Adrenal gland (tissue), 9 donors: ENCODE measurements at regions not wholly inside any gene's neighbourhood (a gene's known extent, or its start where the extent isn't known, plus 50 kb on each side); places are given as distances from the start of the nearest gene placed in this dataset.

Experiments used
- DNase-seq, 7 donors: peaks; one replicate each; pipeline ENCODE4 v3.0.0-alpha.2; 2019 to 2020
- H3K27ac ChIP-seq, 5 donors: fragments of 200-600 bp; sonication (generic) in 4 of 5; 1 replicate in 3 of 5; 2 replicates in 2 of 5; pipeline versions ENCODE4 v1.5.1 to v1.8.0; 2016 to 2020; ENCODE audit warnings: mild to moderate bottlenecking in 1 of 5
- H3K27me3 ChIP-seq: fragments of 200-600 bp; 2 replicates; pipeline ENCODE4 v1.8.0; 2021
- H3K36me3 ChIP-seq, 2 donors: fragments of 200-600 bp; replicated peaks in 1 of 2; 1 replicate in 1 of 2; 2 replicates in 1 of 2; pipeline versions ENCODE4 v1.5.1 to v1.8.0; 2018 to 2022
- H3K4me1 ChIP-seq, 2 donors: fragments of 200-600 bp; replicated peaks in 1 of 2; 1 replicate in 1 of 2; 2 replicates in 1 of 2; pipeline versions ENCODE4 v1.5.1 to v1.8.0; 2018 to 2021
- H3K4me3 ChIP-seq, 4 donors: fragments of 200-600 bp; sonication (generic) in 3 of 4; one replicate each; pipeline ENCODE4 v1.5.1; 2016 to 2018
- H3K9me3 ChIP-seq, 3 donors: fragments of 200-600 bp; sonication (generic) in 1 of 3; replicated peaks in 1 of 3; 1 replicate in 2 of 3; 2 replicates in 1 of 3; pipeline versions ENCODE4 v1.5.1 to v1.8.0; 2016 to 2021
- POLR2A ChIP-seq, 2 donors: fragments of 450-650 bp; IDR thresholded peaks; one replicate each; pipeline ENCODE4 v1.6.1; 2017; ENCODE audit warnings: antibody characterized with exemption in 2 of 2, mild to moderate bottlenecking in 2 of 2, moderate library complexity in 1 of 2
- WGBS, 4 donors: extraction: QIAGEN DNeasy Blood & Tissue Kit in 2 of 4; methylation state at CpG; one replicate each; pipeline versions ENCODE4 v1.1.5 to v1.1.7; 2013 to 2017; 5-methylcytosine and 5-hydroxymethylcytosine counted together
- intact Hi-C, 2 donors: fragments of 100-400 bp; cut with DNase I; formaldehyde crosslinking; loops; one replicate each; pipeline versions ENCODE4 v1.14.1 to v1.15.0; 2022 to 2023
- TF ChIP-seq, protein P1 (sequence below), 6 experiments: fragments of 450-650 bp in 4 of 6; fragments of 200-600 bp in 2 of 6; sonication (generic) in 1 of 6; IDR thresholded peaks; 1 replicate in 5 of 6; 2 replicates in 1 of 6; pipeline versions ENCODE4 v1.5.1 to v1.8.0; 2016 to 2021; ENCODE audit warnings: antibody characterized with exemption in 6 of 6, mild to moderate bottlenecking in 2 of 6, moderate library complexity in 1 of 6
- donor health status: healthy with polysubstance abuse.
- donor health status: Bipolar disorder and iron deficiency.
- donor health status: DM: yes; HTN: yes; CAD: no.
- donor health status: DM: no; HTN: no; CAD: no.
- donor health status: DM: no; HTN: no; CAD: no.

DNA sequence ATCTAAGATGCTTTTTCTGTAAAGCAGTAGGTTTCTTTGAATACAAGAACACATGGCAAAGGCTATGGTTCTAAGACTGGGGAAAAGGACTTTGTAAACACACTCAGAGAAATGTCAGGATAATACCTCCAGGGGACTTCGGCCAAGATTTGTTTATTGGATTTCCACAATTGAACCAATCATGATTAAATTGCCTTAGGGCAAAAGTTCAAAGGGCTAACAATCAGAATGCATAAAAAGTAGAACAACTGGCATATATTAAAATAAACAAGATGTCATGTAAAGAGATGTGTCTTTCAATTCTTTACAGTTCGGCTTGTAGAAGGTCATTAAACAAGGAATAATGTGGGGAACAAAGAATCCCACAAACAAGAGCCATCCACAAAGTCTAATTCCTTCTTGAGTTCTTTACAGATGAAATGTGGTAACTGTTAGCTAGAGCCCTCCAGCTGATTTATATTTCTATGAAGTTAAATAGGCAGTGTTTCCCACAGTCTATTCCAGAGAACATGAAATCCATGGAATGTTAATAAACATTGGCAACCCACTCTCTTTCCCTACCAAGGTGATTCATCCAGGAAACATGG, 565.5 kb downstream of the ZNF608 start:
- intact Hi-C loops = no loop called here
- no peaks in the 10 kb centered on the region for H3K9me3 ChIP-seq
- 66 to 81% (median 72%) methylated on average over 2 of the region's 2 CpGs for WGBS, 4 donors

DNA sequence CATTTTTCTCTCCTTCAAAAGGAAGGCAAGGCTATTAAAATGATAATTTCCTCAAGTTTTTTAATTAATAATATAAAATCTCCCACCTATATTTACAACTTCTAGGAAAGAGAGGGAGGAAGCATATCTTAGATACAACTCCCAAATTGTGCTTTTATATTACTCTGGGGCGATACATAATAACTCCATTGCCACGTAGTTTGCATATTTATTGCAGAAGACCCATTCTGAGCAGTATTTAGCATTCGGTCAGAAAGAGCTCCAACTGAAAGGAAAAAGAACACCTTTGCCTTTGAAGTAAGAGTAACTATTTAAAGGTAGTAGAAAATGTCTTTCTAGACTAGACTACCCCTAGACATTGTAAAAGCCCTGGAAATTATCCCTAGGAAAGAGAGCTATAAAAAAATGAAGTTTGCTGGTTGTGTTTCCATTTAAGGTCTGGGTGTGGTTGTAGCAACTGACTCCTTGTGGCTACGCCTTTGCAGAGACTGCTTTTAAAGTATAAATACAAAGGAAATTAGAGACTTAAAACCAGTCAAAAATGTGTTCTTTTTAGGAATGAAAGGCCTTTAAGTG, 566.1 kb downstream of the ZNF608 start:
- no peaks in the 10 kb centered on the region for H3K36me3 ChIP-seq
- H3K4me1 ChIP-seq = no peaks in the 10 kb centered on the region
- no peaks in the 10 kb centered on the region for H3K27me3 ChIP-seq
- intact Hi-C loops = no loop called here
- DNase-seq = no peak
- TF ChIP-seq POLR2A (IDR thresholded peaks at IDR 0.05) = no peak
- TF ChIP-seq, protein P1, sequence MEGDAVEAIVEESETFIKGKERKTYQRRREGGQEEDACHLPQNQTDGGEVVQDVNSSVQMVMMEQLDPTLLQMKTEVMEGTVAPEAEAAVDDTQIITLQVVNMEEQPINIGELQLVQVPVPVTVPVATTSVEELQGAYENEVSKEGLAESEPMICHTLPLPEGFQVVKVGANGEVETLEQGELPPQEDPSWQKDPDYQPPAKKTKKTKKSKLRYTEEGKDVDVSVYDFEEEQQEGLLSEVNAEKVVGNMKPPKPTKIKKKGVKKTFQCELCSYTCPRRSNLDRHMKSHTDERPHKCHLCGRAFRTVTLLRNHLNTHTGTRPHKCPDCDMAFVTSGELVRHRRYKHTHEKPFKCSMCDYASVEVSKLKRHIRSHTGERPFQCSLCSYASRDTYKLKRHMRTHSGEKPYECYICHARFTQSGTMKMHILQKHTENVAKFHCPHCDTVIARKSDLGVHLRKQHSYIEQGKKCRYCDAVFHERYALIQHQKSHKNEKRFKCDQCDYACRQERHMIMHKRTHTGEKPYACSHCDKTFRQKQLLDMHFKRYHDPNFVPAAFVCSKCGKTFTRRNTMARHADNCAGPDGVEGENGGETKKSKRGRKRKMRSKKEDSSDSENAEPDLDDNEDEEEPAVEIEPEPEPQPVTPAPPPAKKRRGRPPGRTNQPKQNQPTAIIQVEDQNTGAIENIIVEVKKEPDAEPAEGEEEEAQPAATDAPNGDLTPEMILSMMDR (IDR thresholded peaks at IDR 0.05) = no peak
- H3K9me3 ChIP-seq = no peaks in the 10 kb centered on the region
- H3K4me3 ChIP-seq = no peak overlapping the region
- 79 to 95% (median 92%) methylated on average over 4 of the region's 4 CpGs for WGBS, 4 donors
- no peak overlapping the region for H3K27ac ChIP-seq

More for the DNA sequence above, 565.5 kb downstream of the ZNF608 start:
- Histone ChIP-seq H3K4me1 (no peaks in the 10 kb centered on the region), H3K27ac (no peak overlapping the region), H3K4me3 (no peak overlapping the region), H3K36me3 (no peaks in the 10 kb centered on the region), H3K27me3 (no peaks in the 10 kb centered on the region)
- DNase-seq = no peak
- TF ChIP-seq POLR2A (IDR thresholded peaks at IDR 0.05) = no peak
- TF ChIP-seq, protein P1 (IDR thresholded peaks at IDR 0.05) = no peak

DNA sequence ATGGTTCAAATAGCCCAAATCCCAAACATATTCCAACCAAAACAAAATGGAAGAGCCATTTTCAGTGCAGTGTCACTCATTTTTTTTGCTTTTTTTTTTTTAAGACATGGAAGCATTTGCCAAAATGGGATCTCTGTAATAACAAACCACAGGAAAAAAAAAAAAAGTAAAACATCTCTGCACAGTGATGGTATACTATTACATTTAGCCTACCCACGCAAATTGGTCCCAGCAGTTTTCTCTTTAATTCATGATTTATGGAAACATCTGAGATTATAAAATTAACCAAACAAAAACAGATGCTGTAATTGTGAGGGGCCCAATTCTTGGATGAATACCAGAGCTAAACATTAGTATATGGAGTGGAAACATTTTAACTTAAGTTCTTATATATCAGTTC, 566.6 kb downstream of the ZNF608 start:
- Histone ChIP-seq H3K36me3 (no peaks in the 10 kb centered on the region), H3K4me1 (no peaks in the 10 kb centered on the region), H3K27me3 (no peaks in the 10 kb centered on the region), H3K27ac (no peak overlapping the region), H3K4me3 (no peak overlapping the region), H3K9me3 (no peaks in the 10 kb centered on the region)
- 32 to 55% (median 49%) methylated on average over 1 of the region's 1 CpG for WGBS, 4 donors
- TF ChIP-seq POLR2A (IDR thresholded peaks at IDR 0.05) = no peak
- TF ChIP-seq, protein P1 (IDR thresholded peaks at IDR 0.05) = no peak
- DNase-seq = no peak
- intact Hi-C loops = no loop called here

DNA sequence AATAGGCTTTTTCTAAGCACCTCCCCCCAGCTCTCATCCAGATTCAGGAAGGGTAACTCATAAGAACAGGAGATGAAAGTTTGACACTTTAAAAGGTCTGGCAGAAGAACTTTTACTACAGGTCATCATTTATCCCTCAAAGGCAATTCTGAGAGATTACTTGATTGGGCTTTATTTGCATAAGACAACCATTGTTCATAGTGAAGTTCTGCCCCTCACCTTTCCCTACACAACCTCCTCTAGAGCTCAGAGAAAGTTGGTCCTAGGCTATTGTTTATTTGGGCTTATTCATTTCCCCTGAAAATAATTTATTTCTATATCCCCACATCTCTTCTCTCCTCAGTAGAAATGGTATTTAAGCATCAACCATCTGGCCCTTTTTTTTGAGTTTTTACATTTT, 568.4 kb downstream of the ZNF608 start:
- H3K4me3 ChIP-seq = no peak overlapping the region
- no peak overlapping the region for H3K27ac ChIP-seq
- H3K36me3 ChIP-seq = no peaks in the 10 kb centered on the region
- H3K9me3 ChIP-seq = no peaks in the 10 kb centered on the region
- intact Hi-C loops = no loop called here
- no peaks in the 10 kb centered on the region for H3K27me3 ChIP-seq
- no peak for DNase-seq
- no peaks in the 10 kb centered on the region for H3K4me1 ChIP-seq
- no peak for TF ChIP-seq POLR2A (IDR thresholded peaks at IDR 0.05)
- TF ChIP-seq, protein P1 (IDR thresholded peaks at IDR 0.05) = no peak
